ENCODE measurements at regions not wholly inside any gene's neighbourhood (a gene's known extent, or its start where the extent isn't known, plus 50 kb on each side); places are given as distances from the start of the nearest gene placed in this dataset.
"Not testable (repeated sequence)": the region's sequence is repeated elsewhere in the genome, so short reads cannot be mapped to it uniquely, and the experiment has no call there.

GRCh38 chr1:145488193-145488933 lies 63.0 kb upstream of the NBPF20 start:
- H3K9me3 ChIP-seq (ENCODE audit: control insufficient read depth, low read length); ATAC-seq (ENCODE audit: low FRiP score); H3K27me3 ChIP-seq (ENCODE audit: control insufficient read depth in 1 of 2, insufficient read depth in 2 of 2, low read length in 1 of 2); H3K36me3 ChIP-seq (ENCODE audit: control insufficient read depth in 1 of 2, insufficient read depth in 2 of 2, low read length in 1 of 2); intact Hi-C loops (cut with DNase I); H3K4me3 ChIP-seq (ENCODE audit: low read length in 2 of 2); DNase-seq; H3K27ac ChIP-seq (ENCODE audit: low read depth in 1 of 2, low read length in 2 of 2); H3K4me1 ChIP-seq (ENCODE audit: control insufficient read depth in 1 of 2, insufficient read depth in 2 of 2, low read length in 2 of 2): not testable (repeated sequence)
- WGBS, 2 donors, result 8 to 16% methylated on average over 8 to 12 of the region's 31 CpGs

GRCh38 chr1:145487156-145487555 lies 61.8 kb upstream of the NBPF20 start:
- intact Hi-C loops (cut with DNase I); H3K4me3 ChIP-seq (ENCODE audit: low read length in 2 of 2); ATAC-seq (ENCODE audit: low FRiP score): not testable (repeated sequence)

GRCh38 chr1:145484257-145484656 lies 58.9 kb upstream of the NBPF20 start:
- H3K36me3 ChIP-seq (ENCODE audit: control insufficient read depth in 1 of 2, insufficient read depth in 2 of 2, low read length in 1 of 2); H3K4me1 ChIP-seq (ENCODE audit: control insufficient read depth in 1 of 2, insufficient read depth in 2 of 2, low read length in 2 of 2); H3K27me3 ChIP-seq (ENCODE audit: control insufficient read depth in 1 of 2, insufficient read depth in 2 of 2, low read length in 1 of 2); intact Hi-C loops (cut with DNase I); H3K27ac ChIP-seq (ENCODE audit: low read depth in 1 of 2, low read length in 2 of 2); ATAC-seq (ENCODE audit: low FRiP score); H3K9me3 ChIP-seq (ENCODE audit: control insufficient read depth, low read length); H3K4me3 ChIP-seq (ENCODE audit: low read length in 2 of 2): not testable (repeated sequence)
- peak in 1 of 2 donors; percentile 53 for DNase-seq
- WGBS, 2 donors, result 80 to 82% methylated on average over 2 to 3 of the region's 4 CpGs

More at GRCh38 chr1:145487156-145487555, 61.8 kb upstream of the NBPF20 start:
- not testable (repeated sequence) for H3K36me3 ChIP-seq (ENCODE audit: control insufficient read depth in 1 of 2, insufficient read depth in 2 of 2, low read length in 1 of 2); H3K4me1 ChIP-seq (ENCODE audit: control insufficient read depth in 1 of 2, insufficient read depth in 2 of 2, low read length in 2 of 2); H3K27ac ChIP-seq (ENCODE audit: low read depth in 1 of 2, low read length in 2 of 2); DNase-seq; H3K9me3 ChIP-seq (ENCODE audit: control insufficient read depth, low read length); H3K27me3 ChIP-seq (ENCODE audit: control insufficient read depth in 1 of 2, insufficient read depth in 2 of 2, low read length in 1 of 2)
- WGBS, 2 donors, result 2% methylated on average over 27 to 34 of the region's 36 CpGs

GRCh38 chr1:145482214-145482860 lies 56.9 kb upstream of the NBPF20 start:
- ATAC-seq (ENCODE audit: low FRiP score); DNase-seq; H3K4me3 ChIP-seq (ENCODE audit: low read length in 2 of 2); H3K27me3 ChIP-seq (ENCODE audit: control insufficient read depth in 1 of 2, insufficient read depth in 2 of 2, low read length in 1 of 2); H3K36me3 ChIP-seq (ENCODE audit: control insufficient read depth in 1 of 2, insufficient read depth in 2 of 2, low read length in 1 of 2); intact Hi-C loops (cut with DNase I); H3K4me1 ChIP-seq (ENCODE audit: control insufficient read depth in 1 of 2, insufficient read depth in 2 of 2, low read length in 2 of 2); H3K9me3 ChIP-seq (ENCODE audit: control insufficient read depth, low read length); H3K27ac ChIP-seq (ENCODE audit: low read depth in 1 of 2, low read length in 2 of 2): not testable (repeated sequence)
- 29 to 39% methylated on average over 7 of the region's 8 CpGs for WGBS, 2 donors

- intact Hi-C loops (cut with DNase I); ATAC-seq (ENCODE audit: low FRiP score); H3K4me3 ChIP-seq (ENCODE audit: low read length in 2 of 2); H3K27me3 ChIP-seq (ENCODE audit: control insufficient read depth in 1 of 2, insufficient read depth in 2 of 2, low read length in 1 of 2); H3K4me1 ChIP-seq (ENCODE audit: control insufficient read depth in 1 of 2, insufficient read depth in 2 of 2, low read length in 2 of 2); DNase-seq; H3K36me3 ChIP-seq (ENCODE audit: control insufficient read depth in 1 of 2, insufficient read depth in 2 of 2, low read length in 1 of 2); H3K9me3 ChIP-seq (ENCODE audit: control insufficient read depth, low read length); H3K27ac ChIP-seq (ENCODE audit: low read depth in 1 of 2, low read length in 2 of 2): not testable (repeated sequence)
- 0 to 4% methylated on average over 21 to 25 of the region's 25 CpGs for WGBS, 2 donors
Measured at GRCh38 chr1:145475962-145476361, 50.6 kb upstream of the NBPF20 start.

GRCh38 chr1:145475369-145475915 lies 50.0 kb upstream of the NBPF20 start:
- H3K9me3 ChIP-seq (ENCODE audit: control insufficient read depth, low read length); H3K36me3 ChIP-seq (ENCODE audit: control insufficient read depth in 1 of 2, insufficient read depth in 2 of 2, low read length in 1 of 2); H3K4me3 ChIP-seq (ENCODE audit: low read length in 2 of 2); H3K27ac ChIP-seq (ENCODE audit: low read depth in 1 of 2, low read length in 2 of 2); H3K4me1 ChIP-seq (ENCODE audit: control insufficient read depth in 1 of 2, insufficient read depth in 2 of 2, low read length in 2 of 2); intact Hi-C loops (cut with DNase I); H3K27me3 ChIP-seq (ENCODE audit: control insufficient read depth in 1 of 2, insufficient read depth in 2 of 2, low read length in 1 of 2); DNase-seq; ATAC-seq (ENCODE audit: low FRiP score): not testable (repeated sequence)
- WGBS, 2 donors, result 1 to 5% methylated on average over 16 to 41 of the region's 41 CpGs

Measured in aorta (tissue), 5 donors.